ENCODE measurements at regions not wholly inside any gene's neighbourhood (a gene's known extent, or its start where the extent isn't known, plus 50 kb on each side); places are given as distances from the start of the nearest gene placed in this dataset.

DNA sequence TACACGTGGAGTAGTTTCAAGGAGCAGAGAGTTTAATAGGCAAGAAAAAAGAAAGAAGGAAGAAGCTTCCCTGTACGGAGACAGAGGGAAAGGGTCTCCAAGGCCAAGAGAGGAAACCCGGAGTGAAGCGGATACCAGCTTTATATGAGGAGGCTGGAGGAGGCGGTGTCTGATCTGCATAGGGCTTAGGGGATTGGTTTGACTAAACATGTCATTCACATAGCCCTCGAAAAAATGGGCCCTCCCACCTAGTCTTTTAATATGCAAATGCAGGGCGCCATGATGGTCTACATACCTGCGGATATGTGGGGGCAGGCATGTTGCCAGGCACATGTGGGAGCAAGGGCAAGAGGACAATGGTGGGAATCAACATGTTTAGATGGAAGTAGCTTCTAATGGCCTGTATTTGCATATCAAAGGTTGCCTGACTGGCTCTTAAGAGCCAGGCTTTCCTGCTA, 103.1 kb upstream of the UGT8 start:
- no peaks in the 10 kb centered on the region for H3K9me3 ChIP-seq (ENCODE audit: low read length)
- POLR2A ChIA-PET: no interaction called here
- Mint-ChIP-seq H3K4me1 (no peaks in the 10 kb centered on the region), H3K9me3 (no peaks in the 10 kb centered on the region), H3K27ac (no peak overlapping the region), H3K4me3 (no peak overlapping the region), H3K36me3 (no peaks in the 10 kb centered on the region), H3K27me3 (peaks cover 0 to 1% of the 10 kb centered on the region in 2 donors)
- DNase-seq: no peak
- H3K4me3 ChIP-seq (ENCODE audit: low read length): no peak overlapping the region
- H3K4me1 ChIP-seq (ENCODE audit: insufficient read depth, low read length): no peaks in the 10 kb centered on the region
- H3K27ac ChIP-seq (ENCODE audit: low read depth, low read length): no peak overlapping the region
- no peaks in the 10 kb centered on the region for H3K36me3 ChIP-seq (ENCODE audit: insufficient read depth, low read length)
- CTCF ChIA-PET: no interaction called here
- no peaks in the 10 kb centered on the region for H3K27me3 ChIP-seq (ENCODE audit: insufficient read depth, low read length, poor library complexity, severe bottlenecking)

DNA sequence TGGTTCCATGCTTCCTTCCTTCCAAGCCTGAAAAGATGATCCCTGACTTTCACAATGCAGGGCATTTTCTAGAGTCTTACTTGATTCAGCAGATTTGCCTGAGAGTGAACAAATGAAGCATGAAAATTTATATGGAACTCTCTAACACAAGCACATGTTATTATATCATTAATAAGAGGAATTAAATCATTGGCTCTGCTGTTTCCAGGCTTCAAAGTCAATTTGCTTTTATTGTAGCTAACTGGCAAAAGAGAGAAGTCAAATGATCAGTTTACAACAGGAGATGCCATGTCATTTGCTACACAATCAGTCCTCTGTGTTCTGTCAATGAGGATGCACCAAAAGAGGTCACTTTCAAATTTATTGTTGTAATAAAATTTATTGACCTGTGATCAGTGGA, 101.5 kb upstream of the UGT8 start:
- POLR2A ChIA-PET: no interaction called here
- peaks cover 0 to 1% of the 10 kb centered on the region in 2 donors for H3K27me3 Mint-ChIP-seq
- H3K4me1 Mint-ChIP-seq: no peaks in the 10 kb centered on the region

DNA sequence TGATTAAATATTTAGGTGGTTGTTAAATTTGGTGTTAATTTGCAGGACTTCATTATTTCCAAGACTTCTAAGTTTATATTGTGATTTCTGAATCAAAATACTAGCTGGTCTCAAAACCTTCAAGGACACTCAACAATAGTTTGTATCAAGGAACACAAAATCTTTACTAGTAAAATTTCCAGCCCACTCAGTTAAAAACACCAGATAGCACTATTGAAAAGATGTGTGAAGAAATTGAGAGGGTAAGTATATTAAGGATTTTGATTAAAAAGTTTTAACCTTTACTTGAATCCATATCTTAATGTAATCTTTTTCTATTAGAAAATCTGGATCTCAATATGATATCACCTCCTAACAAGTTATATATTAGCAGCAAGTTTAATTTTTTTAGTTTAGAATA, 89.3 kb upstream of the UGT8 start:
- H3K36me3 Mint-ChIP-seq: no peaks in the 10 kb centered on the region
- no peaks in the 10 kb centered on the region for H3K4me1 Mint-ChIP-seq
- Histone ChIP-seq H3K4me3 (ENCODE audit: low read length) (no peak overlapping the region), H3K4me1 (ENCODE audit: insufficient read depth, low read length) (no peaks in the 10 kb centered on the region), H3K27ac (ENCODE audit: low read depth, low read length) (no peak overlapping the region), H3K36me3 (ENCODE audit: insufficient read depth, low read length) (no peaks in the 10 kb centered on the region), H3K27me3 (ENCODE audit: insufficient read depth, low read length, poor library complexity, severe bottlenecking) (no peaks in the 10 kb centered on the region), H3K9me3 (ENCODE audit: low read length) (no peaks in the 10 kb centered on the region)
- H3K4me3 Mint-ChIP-seq: no peak overlapping the region
- H3K9me3 Mint-ChIP-seq: peaks cover 0 to 3% (median 0%) of the 10 kb centered on the region in 5 donors
- ChIA-PET POLR2A (no interaction called here), CTCF (no interaction called here)
- H3K27ac Mint-ChIP-seq: peak overlapping the region in 1 of 8 donors; percentile 41
- H3K27me3 Mint-ChIP-seq: peaks cover 0 to 4% of the 10 kb centered on the region in 2 donors
- no peak for DNase-seq

More for the DNA sequence above, 101.5 kb upstream of the UGT8 start:
- CTCF ChIA-PET: no interaction called here
- H3K36me3 ChIP-seq (ENCODE audit: insufficient read depth, low read length): no peaks in the 10 kb centered on the region
- no peak for DNase-seq
- no peaks in the 10 kb centered on the region for H3K4me1 ChIP-seq (ENCODE audit: insufficient read depth, low read length)
- H3K36me3 Mint-ChIP-seq: no peaks in the 10 kb centered on the region
- no peak overlapping the region for H3K4me3 ChIP-seq (ENCODE audit: low read length)
- H3K27ac ChIP-seq (ENCODE audit: low read depth, low read length): no peak overlapping the region
- H3K9me3 ChIP-seq (ENCODE audit: low read length): no peaks in the 10 kb centered on the region
- H3K9me3 Mint-ChIP-seq: no peaks in the 10 kb centered on the region
- no peaks in the 10 kb centered on the region for H3K27me3 ChIP-seq (ENCODE audit: insufficient read depth, low read length, poor library complexity, severe bottlenecking)
- H3K4me3 Mint-ChIP-seq: no peak overlapping the region
- H3K27ac Mint-ChIP-seq: no peak overlapping the region

DNA sequence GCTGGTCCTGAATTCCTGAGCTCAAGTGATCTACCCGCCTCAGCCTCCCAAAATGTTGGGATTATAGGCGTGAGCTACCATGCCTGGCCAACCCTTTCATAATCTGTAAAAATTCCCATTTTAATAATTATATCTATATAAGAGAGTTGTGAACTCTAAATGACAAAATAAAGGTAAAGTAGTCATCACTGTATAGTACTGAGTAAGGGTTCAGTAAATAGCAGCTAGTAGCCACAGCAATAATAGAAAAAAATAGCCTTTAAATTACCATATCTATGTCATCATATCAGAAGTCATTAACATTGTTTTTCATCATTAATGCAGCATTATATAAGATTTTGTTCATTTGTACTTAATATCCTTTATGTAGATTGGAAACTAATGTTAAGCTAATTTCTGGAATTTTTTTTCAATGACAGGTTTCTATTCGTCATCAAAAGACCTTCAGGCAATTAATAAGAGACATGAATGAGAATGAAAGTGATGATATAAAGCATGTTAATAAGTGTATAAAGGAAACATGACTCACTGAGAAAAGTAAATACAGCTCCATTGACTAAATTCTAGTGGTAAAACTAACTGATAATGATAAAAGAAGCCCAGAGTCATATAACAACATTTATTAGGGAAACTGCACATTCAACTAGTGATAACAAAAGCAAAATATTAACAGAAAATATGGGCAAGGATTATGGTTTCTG, 85.9 kb upstream of the UGT8 start:
- H3K4me1 Mint-ChIP-seq: no peaks in the 10 kb centered on the region
- Histone ChIP-seq H3K27ac (ENCODE audit: low read depth, low read length) (no peak overlapping the region), H3K27me3 (ENCODE audit: insufficient read depth, low read length, poor library complexity, severe bottlenecking) (no peaks in the 10 kb centered on the region), H3K4me1 (ENCODE audit: insufficient read depth, low read length) (no peaks in the 10 kb centered on the region), H3K9me3 (ENCODE audit: low read length) (no peaks in the 10 kb centered on the region), H3K4me3 (ENCODE audit: low read length) (no peak overlapping the region), H3K36me3 (ENCODE audit: insufficient read depth, low read length) (no peaks in the 10 kb centered on the region)
- H3K9me3 Mint-ChIP-seq: peaks cover 0 to 5% (median 0%) of the 10 kb centered on the region in 5 donors
- peaks cover 4 to 5% of the 10 kb centered on the region in 2 donors for H3K27me3 Mint-ChIP-seq
- H3K4me3 Mint-ChIP-seq: no peak overlapping the region
- ChIA-PET CTCF (no interaction called here), POLR2A (no interaction called here)
- no peak overlapping the region for H3K27ac Mint-ChIP-seq
- no peaks in the 10 kb centered on the region for H3K36me3 Mint-ChIP-seq
- DNase-seq: no peak

- Mint-ChIP-seq H3K27ac (no peak overlapping the region), H3K4me3 (no peak overlapping the region), H3K27me3 (peaks cover 0 to 6% of the 10 kb centered on the region in 2 donors), H3K4me1 (no peaks in the 10 kb centered on the region), H3K36me3 (no peaks in the 10 kb centered on the region), H3K9me3 (peaks cover 0 to 17% (median 7%) of the 10 kb centered on the region in 5 donors)
- DNase-seq: no peak
- Histone ChIP-seq H3K27ac (ENCODE audit: low read depth, low read length) (no peak overlapping the region), H3K36me3 (ENCODE audit: insufficient read depth, low read length) (no peaks in the 10 kb centered on the region), H3K4me1 (ENCODE audit: insufficient read depth, low read length) (no peaks in the 10 kb centered on the region), H3K9me3 (ENCODE audit: low read length) (no peaks in the 10 kb centered on the region), H3K4me3 (ENCODE audit: low read length) (no peak overlapping the region), H3K27me3 (ENCODE audit: insufficient read depth, low read length, poor library complexity, severe bottlenecking) (no peaks in the 10 kb centered on the region)
- POLR2A ChIA-PET: no interaction called here
- CTCF ChIA-PET: no interaction called here
Measured at GRCh38 chr4:114519368-114519767, 79.2 kb upstream of the UGT8 start.

- Histone ChIP-seq H3K36me3 (ENCODE audit: insufficient read depth, low read length) (no peaks in the 10 kb centered on the region), H3K9me3 (ENCODE audit: low read length) (no peaks in the 10 kb centered on the region), H3K27ac (ENCODE audit: low read depth, low read length) (no peak overlapping the region), H3K27me3 (ENCODE audit: insufficient read depth, low read length, poor library complexity, severe bottlenecking) (no peaks in the 10 kb centered on the region), H3K4me3 (ENCODE audit: low read length) (no peak overlapping the region), H3K4me1 (ENCODE audit: insufficient read depth, low read length) (no peaks in the 10 kb centered on the region)
- ChIA-PET POLR2A (no interaction called here), CTCF (no interaction called here)
- H3K4me3 Mint-ChIP-seq: no peak overlapping the region
- no peak for DNase-seq
- no peaks in the 10 kb centered on the region for H3K4me1 Mint-ChIP-seq
- no peak overlapping the region for H3K27ac Mint-ChIP-seq
- peaks cover 0 to 11% (median 9%) of the 10 kb centered on the region in 5 donors for H3K9me3 Mint-ChIP-seq
- no peaks in the 10 kb centered on the region for H3K36me3 Mint-ChIP-seq
- peaks cover 0 to 5% of the 10 kb centered on the region in 2 donors for H3K27me3 Mint-ChIP-seq
Measured at GRCh38 chr4:114527170-114527569, 71.4 kb upstream of the UGT8 start.

- Mint-ChIP-seq H3K27me3 (peaks cover 0 to 5% of the 10 kb centered on the region in 2 donors), H3K4me3 (no peak overlapping the region), H3K4me1 (no peaks in the 10 kb centered on the region), H3K36me3 (no peaks in the 10 kb centered on the region), H3K9me3 (peaks cover 0 to 11% (median 9%) of the 10 kb centered on the region in 5 donors), H3K27ac (no peak overlapping the region)
- H3K36me3 ChIP-seq (ENCODE audit: insufficient read depth, low read length): no peaks in the 10 kb centered on the region
- H3K4me3 ChIP-seq (ENCODE audit: low read length): no peak overlapping the region
- DNase-seq: no peak
- POLR2A ChIA-PET: no interaction called here
- H3K27ac ChIP-seq (ENCODE audit: low read depth, low read length): no peak overlapping the region
- CTCF ChIA-PET: no interaction called here
- H3K27me3 ChIP-seq (ENCODE audit: insufficient read depth, low read length, poor library complexity, severe bottlenecking): no peaks in the 10 kb centered on the region
- H3K9me3 ChIP-seq (ENCODE audit: low read length): no peaks in the 10 kb centered on the region
- H3K4me1 ChIP-seq (ENCODE audit: insufficient read depth, low read length): no peaks in the 10 kb centered on the region
Measured at GRCh38 chr4:114527637-114528036, 71.0 kb upstream of the UGT8 start.

DNA sequence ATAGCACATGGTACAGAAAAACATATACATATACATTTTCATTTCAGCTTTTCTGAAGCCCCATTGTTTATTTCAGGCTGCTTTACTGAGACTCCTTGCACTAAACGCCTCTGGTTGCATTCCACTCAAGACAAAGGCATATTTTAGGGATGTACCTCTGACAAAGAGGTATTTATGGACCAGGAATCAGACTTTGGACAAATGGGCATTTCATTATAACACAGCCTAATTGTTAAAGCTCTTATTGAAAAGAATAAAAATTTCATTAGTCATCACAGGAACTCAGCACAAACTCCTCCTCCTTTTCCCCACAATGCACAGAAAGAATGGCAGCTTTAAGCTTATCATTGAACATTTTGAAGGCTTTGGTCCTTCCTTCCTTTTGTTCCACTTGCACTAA, 62.9 kb upstream of the UGT8 start:
- H3K4me1 ChIP-seq (ENCODE audit: insufficient read depth, low read length): no peaks in the 10 kb centered on the region
- no peaks in the 10 kb centered on the region for H3K27me3 ChIP-seq (ENCODE audit: insufficient read depth, low read length, poor library complexity, severe bottlenecking)
- Mint-ChIP-seq H3K27ac (no peak overlapping the region), H3K4me3 (no peak overlapping the region), H3K4me1 (no peaks in the 10 kb centered on the region), H3K27me3 (no peaks in the 10 kb centered on the region), H3K36me3 (no peaks in the 10 kb centered on the region), H3K9me3 (peaks cover 0 to 2% (median 0%) of the 10 kb centered on the region in 5 donors)
- no peaks in the 10 kb centered on the region for H3K9me3 ChIP-seq (ENCODE audit: low read length)
- ChIA-PET CTCF (no interaction called here), POLR2A (no interaction called here)
- DNase-seq: no peak
- H3K4me3 ChIP-seq (ENCODE audit: low read length): no peak overlapping the region
- H3K27ac ChIP-seq (ENCODE audit: low read depth, low read length): no peak overlapping the region
- no peaks in the 10 kb centered on the region for H3K36me3 ChIP-seq (ENCODE audit: insufficient read depth, low read length)
